Loucy (cell line): ENCODE measurements at regions not wholly inside any gene's neighbourhood (a gene's known extent, or its start where the extent isn't known, plus 50 kb on each side); places are given as distances from the start of the nearest gene placed in this dataset.

Source experiments
- H2AFZ ChIP-seq: fragments of 200-600 bp; sonication (generic); 2 replicates; pipeline ENCODE4 v1.6.0; 2016; ENCODE audit warnings: antibody characterized with exemption, mild to moderate bottlenecking, low read length, moderate library complexity
- H3F3A ChIP-seq: fragments of 200-600 bp; 2 replicates; pipeline ENCODE4 v1.6.0; 2016; ENCODE audit warnings: antibody characterized with exemption, low read depth, mild to moderate bottlenecking
- H3K27me3 ChIP-seq: fragments of 200-600 bp; sonication (generic); 2 replicates; pipeline ENCODE4 v1.6.1; 2014; ENCODE audit warnings: low read length, mild to moderate bottlenecking; ENCODE audit not compliant: insufficient read depth, poor library complexity, severe bottlenecking
- H3K36me3 ChIP-seq: fragments of 200-600 bp; sonication (generic); 2 replicates; pipeline ENCODE4 v1.6.1; 2016; ENCODE audit warnings: low read length; ENCODE audit not compliant: insufficient read depth
- H3K4me1 ChIP-seq: fragments of 200-600 bp; sonication (generic); 2 replicates; pipeline ENCODE4 v1.5.1; 2014; ENCODE audit warnings: low read length, mild to moderate bottlenecking; ENCODE audit not compliant: insufficient read depth, poor library complexity, severe bottlenecking
- H3K4me2 ChIP-seq: fragments of 200-600 bp; sonication (generic); 2 replicates; pipeline ENCODE4 v1.6.0; 2014; ENCODE audit warnings: antibody characterized with exemption, low read length, low read depth, mild to moderate bottlenecking; ENCODE audit not compliant: poor library complexity, severe bottlenecking
- H3K4me3 ChIP-seq: fragments of 200-600 bp; sonication (generic); 2 replicates; pipeline ENCODE4 v1.5.1; 2014; ENCODE audit warnings: low read length, mild to moderate bottlenecking, mixed read lengths; ENCODE audit not compliant: poor library complexity, severe bottlenecking
- H3K79me2 ChIP-seq: fragments of 200-600 bp; sonication (generic); 2 replicates; pipeline ENCODE4 v1.6.1; 2014; ENCODE audit warnings: low read length; ENCODE audit not compliant: insufficient read depth
- H3K9ac ChIP-seq: fragments of 200-600 bp; sonication (generic); 2 replicates; pipeline ENCODE4 v1.6.0; 2014; ENCODE audit warnings: mild to moderate bottlenecking, low read depth, low read length, moderate library complexity; ENCODE audit not compliant: poor library complexity, severe bottlenecking
- H3K9me2 ChIP-seq: fragments of 200-600 bp; sonication (generic); replicated peaks from 2 replicates; pipeline ENCODE4 v1.6.1; 2016; ENCODE audit warnings: low read depth, low read length, mixed read lengths
- H3K9me3 ChIP-seq: fragments of 200-600 bp; sonication (generic); 2 replicates; pipeline ENCODE4 v1.6.1; 2014; ENCODE audit warnings: mild to moderate bottlenecking, antibody characterized with exemption, low read length, low read depth; ENCODE audit not compliant: insufficient read depth
- H4K20me1 ChIP-seq: fragments of 200-600 bp; sonication (generic); 2 replicates; pipeline ENCODE4 v1.6.0; 2014; ENCODE audit warnings: antibody characterized with exemption, low read length, mild to moderate bottlenecking; ENCODE audit not compliant: insufficient read depth, poor library complexity, severe bottlenecking
- EZH2phosphoT487 ChIP-seq: fragments of 200-600 bp; IDR thresholded peaks from 2 replicates; pipeline ENCODE4 v1.6.1; 2018; ENCODE audit warnings: antibody characterized with exemption, mild to moderate bottlenecking, moderate library complexity, borderline replicate concordance
- TF ChIP-seq, protein P1 (sequence below): fragments of 200-600 bp; sonication (generic); conservative IDR thresholded peaks from 2 replicates; pipeline ENCODE4 v1.5.1; 2014; ENCODE audit warnings: mild to moderate bottlenecking, antibody characterized with exemption, low read length

DNA sequence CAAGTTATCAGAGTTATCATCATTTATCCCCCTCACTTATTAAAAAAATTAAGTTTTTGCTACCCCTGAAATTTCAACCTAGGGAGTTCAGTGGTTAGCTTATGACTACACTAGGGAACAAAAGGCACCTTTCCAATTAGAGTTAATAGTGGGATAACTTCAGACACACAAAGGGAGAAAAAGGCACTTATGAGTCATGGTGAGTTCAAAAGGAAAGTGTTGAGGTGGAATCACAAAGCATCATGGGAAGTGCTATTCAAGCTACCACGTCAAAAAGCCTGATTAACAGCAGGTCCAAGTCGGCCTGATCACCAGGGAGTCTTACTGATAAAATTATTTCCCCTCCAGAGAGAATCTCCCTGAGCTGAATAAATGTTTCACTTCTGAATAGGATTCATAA, 165.7 kb downstream of the C7orf25 start:
- H3K9me2 ChIP-seq = no peaks in the 10 kb centered on the region
- no peaks in the 10 kb centered on the region for H3F3A ChIP-seq
- no peaks in the 10 kb centered on the region; the same call in 1 of the 2 replicates for H3K36me3 ChIP-seq
- H3K9ac ChIP-seq = no peak overlapping the region
- H4K20me1 ChIP-seq = no peaks in the 10 kb centered on the region
- no peaks in the 10 kb centered on the region for H3K79me2 ChIP-seq
- H2AFZ ChIP-seq = peak overlapping the region; percentile 44; the same call in 1 of the 2 replicates
- H3K9me3 ChIP-seq = no peaks in the 10 kb centered on the region
- H3K4me3 ChIP-seq = no peak overlapping the region
- H3K4me2 ChIP-seq = peak overlapping the region; percentile 44
- no peak for TF ChIP-seq EZH2phosphoT487
- peaks cover 27% of the 10 kb centered on the region for H3K4me1 ChIP-seq
- H3K27me3 ChIP-seq = no peaks in the 10 kb centered on the region

DNA sequence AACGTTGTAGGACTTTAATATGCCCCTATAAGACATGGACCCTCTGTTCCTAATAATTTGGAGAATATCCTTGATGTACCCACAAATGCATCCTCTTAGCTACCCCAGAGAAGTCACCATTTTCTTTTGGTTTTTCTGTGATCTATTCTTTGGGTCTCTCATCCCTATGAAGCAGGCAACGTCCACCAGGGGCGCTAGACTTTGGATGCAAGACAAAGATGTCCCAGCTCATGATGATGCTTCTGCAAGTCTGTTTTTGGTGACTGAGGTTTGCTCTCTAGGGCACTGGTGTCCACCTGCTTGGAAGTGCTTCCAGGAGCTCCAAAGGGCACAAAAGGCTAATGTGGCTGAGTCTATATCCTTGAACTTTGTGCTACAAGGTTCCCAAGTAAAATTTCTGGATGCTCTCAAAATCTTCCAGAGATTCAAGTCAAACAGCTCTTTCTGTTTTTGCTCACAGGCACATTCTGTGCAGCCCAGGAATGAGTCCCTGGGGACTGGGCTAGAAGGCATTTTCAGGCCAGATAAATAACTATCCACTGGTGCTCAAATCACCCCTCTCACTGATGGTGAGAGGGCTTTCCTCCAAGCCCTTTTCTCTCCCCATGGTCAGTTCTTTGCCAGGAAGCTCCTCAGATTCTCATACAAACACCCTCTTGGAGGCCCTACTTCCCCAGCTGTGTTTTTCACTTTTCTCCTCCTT, 166.4 kb downstream of the C7orf25 start:
- Histone ChIP-seq H3K79me2 (no peaks in the 10 kb centered on the region), H3K27me3 (no peaks in the 10 kb centered on the region)
- TF ChIP-seq, protein P1, sequence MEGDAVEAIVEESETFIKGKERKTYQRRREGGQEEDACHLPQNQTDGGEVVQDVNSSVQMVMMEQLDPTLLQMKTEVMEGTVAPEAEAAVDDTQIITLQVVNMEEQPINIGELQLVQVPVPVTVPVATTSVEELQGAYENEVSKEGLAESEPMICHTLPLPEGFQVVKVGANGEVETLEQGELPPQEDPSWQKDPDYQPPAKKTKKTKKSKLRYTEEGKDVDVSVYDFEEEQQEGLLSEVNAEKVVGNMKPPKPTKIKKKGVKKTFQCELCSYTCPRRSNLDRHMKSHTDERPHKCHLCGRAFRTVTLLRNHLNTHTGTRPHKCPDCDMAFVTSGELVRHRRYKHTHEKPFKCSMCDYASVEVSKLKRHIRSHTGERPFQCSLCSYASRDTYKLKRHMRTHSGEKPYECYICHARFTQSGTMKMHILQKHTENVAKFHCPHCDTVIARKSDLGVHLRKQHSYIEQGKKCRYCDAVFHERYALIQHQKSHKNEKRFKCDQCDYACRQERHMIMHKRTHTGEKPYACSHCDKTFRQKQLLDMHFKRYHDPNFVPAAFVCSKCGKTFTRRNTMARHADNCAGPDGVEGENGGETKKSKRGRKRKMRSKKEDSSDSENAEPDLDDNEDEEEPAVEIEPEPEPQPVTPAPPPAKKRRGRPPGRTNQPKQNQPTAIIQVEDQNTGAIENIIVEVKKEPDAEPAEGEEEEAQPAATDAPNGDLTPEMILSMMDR = peak; percentile 81
- no peak for TF ChIP-seq EZH2phosphoT487

GRCh38 chr7:42744746-42745145, 167.1 kb downstream of the C7orf25 start:
- Histone ChIP-seq H3K9ac (no peak overlapping the region), H3K36me3 (no peaks in the 10 kb centered on the region; the same call in 1 of the 2 replicates), H3K27me3 (no peaks in the 10 kb centered on the region), H3K9me2 (no peaks in the 10 kb centered on the region), H3F3A (no peaks in the 10 kb centered on the region), H3K9me3 (no peaks in the 10 kb centered on the region), H2AFZ (no peak overlapping the region), H3K4me2 (no peak overlapping the region), H4K20me1 (no peaks in the 10 kb centered on the region), H3K4me3 (no peak overlapping the region), H3K4me1 (peaks cover 27% of the 10 kb centered on the region), H3K79me2 (no peaks in the 10 kb centered on the region)
- TF ChIP-seq EZH2phosphoT487 = no peak
- TF ChIP-seq, protein P1 = no peak

More for the DNA sequence above, 166.4 kb downstream of the C7orf25 start:
- H3F3A ChIP-seq = no peaks in the 10 kb centered on the region
- H3K36me3 ChIP-seq = no peaks in the 10 kb centered on the region; the same call in 1 of the 2 replicates
- no peak overlapping the region for H3K4me2 ChIP-seq
- peaks cover 27% of the 10 kb centered on the region for H3K4me1 ChIP-seq
- H2AFZ ChIP-seq = peak overlapping the region; percentile 44; the same call in 1 of the 2 replicates
- H4K20me1 ChIP-seq = no peaks in the 10 kb centered on the region
- no peak overlapping the region for H3K9ac ChIP-seq
- H3K9me2 ChIP-seq = no peaks in the 10 kb centered on the region
- H3K9me3 ChIP-seq = no peaks in the 10 kb centered on the region
- H3K4me3 ChIP-seq = no peak overlapping the region
